Erythroblast (primary cell): ENCODE measurements at regions not wholly inside any gene's neighbourhood (a gene's known extent, or its start where the extent isn't known, plus 50 kb on each side); places are given as distances from the start of the nearest gene placed in this dataset.

Experiments
- DNase-seq, 2 experiments: peaks; one replicate each; lab custom pipeline; 2025; lab: John Stamatoyannopoulos, UW
- GATA1 ChIP-seq: IDR thresholded peaks from 2 replicates; pipeline ENCODE4 v1.6.1; 2011; ENCODE audit warnings: low read depth, mild to moderate bottlenecking, control low read depth, low read length, moderate library complexity
- POLR2A ChIP-seq: IDR thresholded peaks from 2 replicates; pipeline ENCODE4 v1.6.1; 2011; ENCODE audit warnings: mild to moderate bottlenecking, low read length

DNA sequence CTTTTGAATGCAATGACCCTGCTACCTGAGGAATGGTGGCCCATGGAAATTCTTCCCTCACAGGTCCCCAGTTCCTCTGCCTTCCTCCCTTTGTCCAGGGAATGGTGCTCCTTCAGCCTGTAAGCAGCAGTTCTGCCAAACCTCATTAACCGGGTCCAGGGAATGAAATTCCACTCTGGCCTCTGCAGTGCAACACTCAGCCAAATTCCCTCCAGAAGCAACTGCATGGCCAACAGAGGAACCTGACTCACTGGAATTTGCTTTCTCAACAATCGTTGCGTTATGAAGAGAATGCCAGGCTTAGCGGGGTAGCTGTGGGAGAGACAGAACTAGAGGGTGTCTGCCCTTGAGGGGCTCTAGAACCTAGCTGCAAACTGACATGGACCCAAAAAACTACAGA, 449.4 kb upstream of the PROK2 start:
- TF ChIP-seq POLR2A (no peak), GATA1 (no peak)
- no peak for DNase-seq

GRCh38 chr3:72233571-72233970, 448.6 kb upstream of the PROK2 start:
- no peak for TF ChIP-seq GATA1
- no peak for TF ChIP-seq POLR2A
- DNase-seq: no peak

DNA sequence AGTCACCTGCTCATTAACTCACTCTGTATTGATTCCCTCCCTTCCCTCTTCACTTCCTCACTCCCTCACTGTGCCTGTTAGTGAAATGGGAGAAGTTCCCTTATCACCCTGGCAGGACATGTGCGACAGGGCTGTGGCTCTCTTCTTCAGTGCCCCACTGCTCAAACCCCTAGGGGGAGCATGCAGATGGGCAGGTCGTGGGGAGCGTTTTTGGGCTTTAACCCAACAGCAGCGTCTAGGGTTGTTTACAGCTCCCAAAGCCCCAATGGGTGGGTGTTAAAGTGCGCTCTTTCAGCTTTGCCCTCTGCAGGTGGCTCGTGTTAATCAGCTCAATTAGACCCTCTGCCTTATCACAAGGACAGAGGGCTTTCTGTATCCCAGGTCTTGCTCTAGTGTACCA, 447.8 kb upstream of the PROK2 start:
- TF ChIP-seq GATA1 (no peak), POLR2A (no peak)
- peak; percentile 42 to 45 for DNase-seq

DNA sequence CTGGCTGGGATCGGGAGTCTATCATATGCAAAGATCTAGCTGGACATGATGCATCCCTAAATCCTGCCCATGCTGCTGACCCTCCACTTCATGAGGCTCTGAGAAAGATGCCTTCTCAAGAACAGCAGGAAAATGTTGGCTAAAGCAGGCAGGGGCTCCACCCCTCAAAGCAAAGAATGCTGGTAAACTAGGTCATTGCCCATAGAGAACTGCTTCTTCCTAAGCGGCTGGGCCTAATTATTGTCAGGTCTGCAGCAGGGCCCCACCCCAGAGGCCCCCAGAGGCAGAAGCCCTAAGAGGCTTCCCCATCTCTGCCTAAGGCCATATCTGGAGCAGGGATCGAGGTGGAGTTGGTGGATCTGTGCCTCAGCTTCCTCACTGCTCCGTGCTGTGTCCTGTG, 447.4 kb upstream of the PROK2 start:
- TF ChIP-seq POLR2A: no peak
- no peak for TF ChIP-seq GATA1
- no peak for DNase-seq

GRCh38 chr3:72231439-72232196, 446.7 kb upstream of the PROK2 start:
- TF ChIP-seq POLR2A: no peak
- TF ChIP-seq GATA1: no peak
- DNase-seq: peak in 1 of 2 experiments; percentile 34

- no peak for TF ChIP-seq GATA1
- no peak for TF ChIP-seq POLR2A
- DNase-seq: no peak
These were observed 445.9 kb upstream of the PROK2 start for GRCh38 chr3:72230774-72231379.

DNA sequence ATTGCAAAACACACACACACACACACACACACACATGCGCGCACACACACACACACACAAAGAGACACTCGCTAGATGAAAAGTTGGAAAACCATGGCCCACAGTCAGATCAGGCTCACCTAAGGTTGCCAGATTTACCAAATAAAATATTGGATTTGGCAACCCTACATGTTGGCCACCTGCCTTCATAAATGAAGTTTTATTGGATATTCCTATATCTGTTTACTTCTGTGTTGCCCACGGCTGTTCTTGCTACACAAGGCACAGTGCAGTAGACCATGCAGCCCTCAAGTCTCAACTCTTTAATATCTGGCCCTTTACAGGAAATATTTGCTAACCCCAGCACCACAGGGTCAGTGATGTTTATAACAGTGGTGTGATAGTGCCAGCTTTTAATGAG, 445.0 kb upstream of the PROK2 start:
- TF ChIP-seq GATA1 (no peak), POLR2A (no peak)
- DNase-seq: no peak

DNA sequence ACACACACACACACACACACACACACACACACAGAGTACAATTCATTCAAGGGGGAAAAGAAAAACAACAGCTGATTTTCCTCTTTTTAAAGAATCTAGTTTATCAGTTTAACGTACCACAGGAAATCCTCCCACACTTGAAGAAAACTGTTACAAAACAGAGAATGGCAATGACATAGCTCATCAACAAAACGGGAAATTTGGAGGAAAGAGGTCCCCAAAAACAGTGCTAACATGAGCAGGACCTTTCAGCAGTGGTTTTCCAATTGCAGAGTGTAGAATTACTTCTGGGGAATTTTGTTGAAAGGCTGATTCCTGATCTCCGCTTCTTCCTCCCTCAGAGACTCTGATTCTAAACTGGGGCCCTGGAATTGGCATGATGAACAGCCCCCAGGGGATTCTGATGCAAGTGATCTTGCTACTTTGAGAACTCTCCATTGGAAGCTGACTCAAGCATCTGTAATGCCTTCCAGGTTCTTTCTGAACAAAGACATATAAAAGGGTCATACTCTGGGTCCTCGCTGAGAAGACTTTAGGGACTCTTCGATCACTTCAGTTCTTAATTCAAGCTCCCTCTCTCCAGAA, 442.6 kb upstream of the PROK2 start:
- TF ChIP-seq POLR2A (no peak), GATA1 (no peak)

GRCh38 chr3:72224804-72225509, 440.0 kb upstream of the PROK2 start:
- TF ChIP-seq GATA1 (no peak), POLR2A (no peak)
- DNase-seq: peak; percentile 12 to 34

More for the DNA sequence above, 442.6 kb upstream of the PROK2 start:
- no peak for DNase-seq

DNA sequence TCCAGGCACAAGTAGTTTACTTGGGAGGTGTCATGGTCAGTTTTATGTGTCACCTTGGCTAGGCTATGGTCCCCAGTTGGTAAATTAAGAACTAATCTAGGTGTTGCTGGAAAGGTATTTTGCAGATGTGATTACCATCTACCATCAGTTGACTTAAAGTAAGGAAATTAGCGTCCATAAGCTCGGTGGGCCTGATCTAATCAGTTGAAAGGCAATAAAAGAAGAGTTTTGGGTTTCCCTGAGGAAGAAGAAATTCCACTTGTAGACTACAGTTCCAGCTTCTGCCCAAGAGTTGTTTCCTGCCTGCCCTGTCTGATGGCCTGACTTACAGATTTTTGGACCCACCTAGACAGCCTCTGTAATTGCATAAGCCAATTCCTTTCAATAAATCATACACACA, 438.7 kb upstream of the PROK2 start:
- no peak for DNase-seq
- TF ChIP-seq POLR2A: no peak
- TF ChIP-seq GATA1: no peak

DNA sequence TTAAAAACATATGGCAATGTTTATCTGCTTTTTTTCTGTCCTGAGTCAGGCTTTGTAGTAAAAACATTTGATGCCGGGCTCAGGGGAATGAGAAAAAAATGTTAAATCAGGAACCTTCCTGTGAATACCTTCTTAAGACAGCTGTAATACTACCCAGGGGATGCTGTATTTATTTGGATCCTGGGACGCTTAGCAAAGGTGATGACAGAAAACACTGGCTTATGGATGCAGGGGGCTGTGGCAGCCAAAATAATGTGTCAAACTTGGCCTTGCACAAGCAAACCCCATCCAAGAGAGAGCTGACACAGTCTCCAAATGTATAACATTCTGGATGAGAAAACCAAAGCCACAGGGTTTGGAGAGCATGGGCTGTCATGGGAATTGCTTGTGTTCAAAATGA, 438.2 kb upstream of the PROK2 start:
- no peak for DNase-seq

DNA sequence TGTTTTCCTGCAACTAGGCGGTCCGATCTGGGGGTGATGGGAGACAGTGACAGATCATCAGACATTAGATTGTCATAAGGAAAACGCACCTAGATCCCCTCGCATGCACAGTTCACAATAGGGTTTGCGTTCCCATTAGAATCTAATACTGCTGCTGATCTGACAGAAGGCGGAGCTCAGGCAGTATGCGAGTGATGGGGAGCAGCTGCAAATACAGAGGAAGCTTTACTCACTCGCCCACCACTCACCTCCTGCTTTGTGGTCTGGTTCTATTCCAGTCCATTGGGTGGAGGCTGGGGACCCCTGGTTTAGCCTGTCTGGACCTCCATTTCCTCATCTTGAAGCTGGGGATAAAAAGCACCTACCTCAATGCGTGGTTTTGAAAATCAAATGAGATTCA, 437.5 kb upstream of the PROK2 start:
- DNase-seq: no peak
- TF ChIP-seq POLR2A (no peak), GATA1 (no peak)

More for the DNA sequence above, 438.2 kb upstream of the PROK2 start:
- TF ChIP-seq POLR2A: no peak
- TF ChIP-seq GATA1: no peak

- no peak for DNase-seq
- TF ChIP-seq POLR2A (no peak), GATA1 (no peak)
These were observed 436.0 kb upstream of the PROK2 start for GRCh38 chr3:72220946-72221345.

DNA sequence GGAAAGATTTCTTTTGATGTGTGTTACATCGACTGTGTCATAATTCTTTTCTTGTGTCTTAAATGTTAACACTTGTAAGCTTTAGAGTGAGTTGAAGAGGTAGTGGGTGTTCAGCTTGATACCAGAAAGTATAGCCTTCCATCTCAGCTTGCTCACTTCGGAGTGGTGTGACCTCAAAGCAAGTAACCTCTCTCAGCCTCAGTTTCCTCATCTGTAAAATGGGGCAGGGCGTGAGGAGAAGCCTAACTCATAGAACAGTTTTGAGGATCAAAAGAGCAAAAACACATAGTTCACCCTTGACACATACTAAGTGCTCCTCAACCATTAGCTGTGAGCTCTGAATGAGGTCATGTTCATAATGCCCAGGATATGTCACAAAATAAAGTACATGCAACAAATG, 434.8 kb upstream of the PROK2 start:
- no peak for DNase-seq
- TF ChIP-seq GATA1 (no peak), POLR2A (no peak)
